HCT116 (cell line): ENCODE measurements at regions not wholly inside any gene's neighbourhood (a gene's known extent, or its start where the extent isn't known, plus 50 kb on each side); places are given as distances from the start of the nearest gene placed in this dataset.

Source experiments
- ATAC-seq: fragments of 200-7000 bp; cut with Tn5 transposase; 2 replicates; pipeline ENCODE4 v1.9.1; 2020; ENCODE audit warnings: mild to moderate bottlenecking, moderate library complexity
- BruUV-seq: library from RNA; stranded (reverse); fragments of 400-500 nt; replicated peaks from 2 replicates; lab custom pipeline; 2021; lab: Mats Ljungman, UMichigan
- CTCF ChIA-PET: fragments of 300-600 bp; sonication (Branson Sonifier 250); formaldehyde crosslinking; loops from one replicate; lab custom pipeline; 2021; ENCODE audit warnings: antibody characterized with exemption; lab: Charles Lee
- POLR2A ChIA-PET: fragments of 300-600, 350-600 bp; sonication (Branson Sonifier 250); formaldehyde crosslinking; loops from one replicate; lab custom pipeline; 2021; ENCODE audit warnings: antibody characterized with exemption; lab: Charles Lee
- RAD21 ChIA-PET, 2 experiments: fragments of 300-600 bp; sonication (Branson Sonifier 250); formaldehyde crosslinking; loops; one replicate each; lab custom pipeline; 2023; ENCODE audit warnings: low total read pairs in 2 of 2; ENCODE audit not compliant: uncharacterized antibody in 2 of 2, unreplicated experiment in 2 of 2, low non-redundant PET in 1 of 2; lab: Charles Lee
- DNase-seq: peaks from one replicate; pipeline ENCODE4 v3.0.0-alpha.2; 2010; ENCODE audit warnings: low read depth, low spot score
- H2AFZ ChIP-seq: fragments of 200-600 bp; shearing (Covaris generic), sonication (generic); 2 replicates; pipeline ENCODE4 v1.6.1; 2017; ENCODE audit warnings: low read depth, mixed run types, mixed read lengths, antibody characterized with exemption, low read length; ENCODE audit not compliant: poor library complexity, severe bottlenecking
- H3K27ac ChIP-seq: 2 replicates; pipeline ENCODE4 v1.5.1; 2012; ENCODE audit warnings: low read depth, low read length
- H3K27me3 ChIP-seq: fragments of 200-600 bp; sonication (generic); 2 replicates; pipeline ENCODE4 v1.6.1; 2016; ENCODE audit warnings: mixed run types, low read length, mixed read lengths; ENCODE audit not compliant: insufficient read depth
- H3K36me3 ChIP-seq, 2 experiments: fragments of 200-500 bp in 1 of 2; fragments of 200-600 bp in 1 of 2; sonication (Bioruptor generic) in 1 of 2; sonication (generic) in 1 of 2; 2 replicates each; pipeline versions ENCODE4 v1.5.1 to v1.6.1; 2014 to 2016; ENCODE audit warnings: low read length in 2 of 2, inconsistent platforms in 1 of 2, mixed read lengths in 1 of 2, mixed run types in 1 of 2; ENCODE audit not compliant: insufficient read depth in 2 of 2, control insufficient read depth in 1 of 2
- H3K4me1 ChIP-seq, 2 experiments: fragments of 200-600 bp in 1 of 2; sonication (generic) in 1 of 2; 2 replicates each; pipeline versions ENCODE4 v1.5.1 to v1.6.1; 2012 to 2017; ENCODE audit warnings: low read length in 2 of 2, inconsistent platforms in 1 of 2, mild to moderate bottlenecking in 1 of 2, mixed read lengths in 1 of 2, mixed run types in 1 of 2, moderate library complexity in 1 of 2; ENCODE audit not compliant: insufficient read depth in 2 of 2, control insufficient read depth in 1 of 2
- H3K4me2 ChIP-seq: fragments of 200-600 bp; sonication (generic); 2 replicates; pipeline ENCODE4 v1.6.1; 2017; ENCODE audit warnings: mixed run types, low read length, mixed read lengths
- H3K4me3 ChIP-seq, 2 experiments: fragments of 200-600 bp in 1 of 2; sonication (generic) in 1 of 2; replicated peaks in 1 of 2; 2 replicates each; pipeline ENCODE4 v1.5.1; 2011 to 2016; ENCODE audit warnings: low read length in 2 of 2, control low read depth in 1 of 2, low read depth in 1 of 2, mild to moderate bottlenecking in 1 of 2, mixed read lengths in 1 of 2, mixed run types in 1 of 2
- H3K79me2 ChIP-seq: fragments of 200-600 bp; sonication (generic); 2 replicates; pipeline ENCODE4 v1.6.1; 2017; ENCODE audit warnings: mild to moderate bottlenecking, mixed run types, low read length, moderate library complexity, mixed read lengths; ENCODE audit not compliant: insufficient read depth
- H3K9ac ChIP-seq: fragments of 200-600 bp; sonication (generic); 2 replicates; pipeline ENCODE4 v1.6.1; 2016; ENCODE audit warnings: low read length, mixed read lengths
- H3K9me2 ChIP-seq: fragments of 200-600 bp; sonication (generic), shearing (Covaris generic); 2 replicates; pipeline ENCODE4 v1.6.1; 2017; ENCODE audit warnings: mixed run types, mild to moderate bottlenecking, moderate library complexity; ENCODE audit not compliant: insufficient read depth
- H3K9me3 ChIP-seq, 2 experiments: fragments of 200-500 bp in 1 of 2; fragments of 200-600 bp in 1 of 2; sonication (Bioruptor generic) in 1 of 2; sonication (generic) in 1 of 2; 2 replicates each; pipeline ENCODE4 v1.6.1; 2014 to 2017; ENCODE audit warnings: low read length in 2 of 2, mixed read lengths in 2 of 2, inconsistent platforms in 1 of 2, low read depth in 1 of 2, mild to moderate bottlenecking in 1 of 2, mixed run types in 1 of 2, moderate library complexity in 1 of 2; ENCODE audit not compliant: control insufficient read depth in 1 of 2, insufficient read depth in 1 of 2
- H4K20me1 ChIP-seq: fragments of 200-600 bp; sonication (generic), shearing (Covaris generic); 2 replicates; pipeline ENCODE4 v1.6.1; 2017; ENCODE audit warnings: mixed run types, mild to moderate bottlenecking, moderate library complexity; ENCODE audit not compliant: insufficient read depth
- CBX3 ChIP-seq: IDR thresholded peaks from 2 replicates; pipeline ENCODE4 v1.6.1; 2012; ENCODE audit warnings: low read depth
- CEBPB ChIP-seq: IDR thresholded peaks from 2 replicates; pipeline ENCODE4 v1.6.1; 2012; ENCODE audit warnings: low read depth
- EZH2 ChIP-seq: fragments of 200-600 bp; sonication (generic); IDR thresholded peaks from 2 replicates; pipeline ENCODE4 v1.6.1; 2017; ENCODE audit warnings: antibody characterized with exemption, mixed run types
- ZNF274 ChIP-seq: fragments of 200-500 bp; sonication (Bioruptor generic); IDR thresholded peaks from 2 replicates; pipeline ENCODE4 v1.6.1; 2014; ENCODE audit warnings: mild to moderate bottlenecking, low read depth, low read length, inconsistent platforms
- intact Hi-C: fragments of 100-400 bp; cut with micrococcal nuclease; formaldehyde crosslinking; loops from 2 replicates; pipeline ENCODE4 v1.10.0; 2022
- TF ChIP-seq, protein P1 (sequence below), 3 experiments: fragments of 200-600 bp in 1 of 3; sonication (generic) in 1 of 3; IDR thresholded peaks in 2 of 3; conservative IDR thresholded peaks in 1 of 3; 2 replicates each; pipeline ENCODE4 v1.5.1; 2012 to 2017; ENCODE audit warnings: low read depth in 2 of 3, low read length in 2 of 3, antibody characterized with exemption in 1 of 3, borderline replicate concordance in 1 of 3, control low read depth in 1 of 3, mild to moderate bottlenecking in 1 of 3, mixed read lengths in 1 of 3, mixed run types in 1 of 3, moderate library complexity in 1 of 3; ENCODE audit not compliant: insufficient read depth in 1 of 3

DNA sequence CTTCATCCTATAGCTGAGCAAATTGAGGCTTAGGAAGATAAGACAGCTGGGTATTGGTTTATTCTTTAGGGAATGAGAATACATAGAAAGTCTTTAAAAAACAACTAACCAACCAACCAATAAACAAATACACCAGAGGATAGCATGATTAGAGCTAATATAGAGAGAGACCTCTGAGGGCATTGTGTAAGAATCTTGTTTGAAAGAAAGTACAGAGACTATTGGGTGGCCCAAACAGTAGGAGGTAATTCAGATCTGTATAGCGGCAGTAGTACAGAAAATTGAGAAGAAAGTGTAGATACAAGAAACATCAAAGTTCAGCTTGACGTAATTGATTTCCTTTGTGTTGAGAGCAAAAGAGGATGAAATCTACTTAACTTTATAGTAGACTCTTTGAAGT lies 1951.0 kb upstream of the ADGRL3 start (continued):
- TF ChIP-seq, protein P1, sequence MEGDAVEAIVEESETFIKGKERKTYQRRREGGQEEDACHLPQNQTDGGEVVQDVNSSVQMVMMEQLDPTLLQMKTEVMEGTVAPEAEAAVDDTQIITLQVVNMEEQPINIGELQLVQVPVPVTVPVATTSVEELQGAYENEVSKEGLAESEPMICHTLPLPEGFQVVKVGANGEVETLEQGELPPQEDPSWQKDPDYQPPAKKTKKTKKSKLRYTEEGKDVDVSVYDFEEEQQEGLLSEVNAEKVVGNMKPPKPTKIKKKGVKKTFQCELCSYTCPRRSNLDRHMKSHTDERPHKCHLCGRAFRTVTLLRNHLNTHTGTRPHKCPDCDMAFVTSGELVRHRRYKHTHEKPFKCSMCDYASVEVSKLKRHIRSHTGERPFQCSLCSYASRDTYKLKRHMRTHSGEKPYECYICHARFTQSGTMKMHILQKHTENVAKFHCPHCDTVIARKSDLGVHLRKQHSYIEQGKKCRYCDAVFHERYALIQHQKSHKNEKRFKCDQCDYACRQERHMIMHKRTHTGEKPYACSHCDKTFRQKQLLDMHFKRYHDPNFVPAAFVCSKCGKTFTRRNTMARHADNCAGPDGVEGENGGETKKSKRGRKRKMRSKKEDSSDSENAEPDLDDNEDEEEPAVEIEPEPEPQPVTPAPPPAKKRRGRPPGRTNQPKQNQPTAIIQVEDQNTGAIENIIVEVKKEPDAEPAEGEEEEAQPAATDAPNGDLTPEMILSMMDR (IDR thresholded peaks at IDR 0.05 in 2 of 3, conservative IDR thresholded peaks at IDR 0.05 in 1 of 3; ENCODE audit: borderline replicate concordance in 1 of 3, insufficient read depth in 1 of 3, low read depth in 2 of 3, low read length in 2 of 3), result no peak
- TF ChIP-seq CEBPB, result no peak

DNA sequence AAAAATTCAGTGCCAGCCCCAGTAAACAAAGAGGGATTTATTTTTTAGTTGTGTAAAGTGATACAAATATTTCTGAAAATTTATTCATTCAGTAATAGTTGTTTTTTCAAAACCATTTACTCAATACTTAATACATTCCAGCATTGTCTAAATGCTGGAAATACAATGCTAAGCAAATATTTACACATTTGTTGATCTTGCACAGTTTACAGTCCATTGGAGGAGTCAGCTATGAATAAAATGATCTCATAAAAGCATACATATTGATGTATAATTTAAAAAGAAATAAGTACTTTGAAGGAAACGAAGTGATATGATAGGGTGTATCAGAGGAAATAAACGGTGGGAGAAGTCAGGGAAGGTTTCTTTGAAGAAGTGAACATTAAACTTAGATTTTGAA lies 1942.1 kb upstream of the ADGRL3 start:
- Histone ChIP-seq H3K4me2 (no peak overlapping the region), H3K9ac (no peak overlapping the region), H3K4me3 (no peak overlapping the region), H3K9me3 (peaks cover 3 to 17% of the 10 kb centered on the region in 2 experiments; a peak in 2 of 4 replicates), H3K27me3 (no peaks in the 10 kb centered on the region), H4K20me1 (no peaks in the 10 kb centered on the region), H3K79me2 (no peaks in the 10 kb centered on the region), H3K27ac (no peak overlapping the region), H3K36me3 (no peaks in the 10 kb centered on the region), H2AFZ (no peak overlapping the region), H3K9me2 (no peaks in the 10 kb centered on the region), H3K4me1 (no peaks in the 10 kb centered on the region)
- no peak for ATAC-seq
- no TSS peak for BruUV-seq
- intact Hi-C loops, result no loop called here
- ChIA-PET RAD21 (no interaction called here), CTCF (no interaction called here), POLR2A (no interaction called here)
- DNase-seq, result no peak
- no peak for TF ChIP-seq ZNF274
- no peak for TF ChIP-seq CBX3
- TF ChIP-seq EZH2, result no peak
- TF ChIP-seq, protein P1 (IDR thresholded peaks at IDR 0.05 in 2 of 3, conservative IDR thresholded peaks at IDR 0.05 in 1 of 3; ENCODE audit: borderline replicate concordance in 1 of 3, insufficient read depth in 1 of 3, low read depth in 2 of 3, low read length in 2 of 3), result no peak
